Stomach smooth muscle (tissue), 2 donors: ENCODE measurements at regions not wholly inside any gene's neighbourhood (a gene's known extent, or its start where the extent isn't known, plus 50 kb on each side); places are given as distances from the start of the nearest gene placed in this dataset.
"Not testable (repeated sequence)": the region's sequence is repeated elsewhere in the genome, so short reads cannot be mapped to it uniquely, and the experiment has no call there.

ENCODE experiments used
- H3K27ac ChIP-seq: one replicate; pipeline ENCODE4 v1.7.0; 2013; ENCODE audit warnings: mild to moderate bottlenecking, low read length, inconsistent platforms
- H3K27me3 ChIP-seq, 2 donors: one replicate each; pipeline ENCODE4 v1.7.0; 2013; ENCODE audit warnings: low read length in 2 of 2; ENCODE audit not compliant: insufficient read depth in 2 of 2, control insufficient read depth in 1 of 2
- H3K36me3 ChIP-seq, 2 donors: one replicate each; pipeline ENCODE4 v1.7.0; 2013; ENCODE audit warnings: low read length in 2 of 2; ENCODE audit not compliant: control insufficient read depth in 2 of 2, insufficient read depth in 2 of 2
- H3K4me1 ChIP-seq: one replicate; pipeline ENCODE4 v1.7.0; 2013; ENCODE audit warnings: low read length; ENCODE audit not compliant: control insufficient read depth, insufficient read depth
- H3K4me3 ChIP-seq, 2 donors: one replicate each; pipeline ENCODE4 v1.7.0; 2013; ENCODE audit warnings: low read length in 2 of 2
- H3K9ac ChIP-seq, 2 donors: one replicate each; pipeline ENCODE4 v1.7.0; 2013; ENCODE audit warnings: low read length in 2 of 2, mild to moderate bottlenecking in 1 of 2
- H3K9me3 ChIP-seq, 2 donors: one replicate each; pipeline ENCODE4 v1.7.0; 2013; ENCODE audit warnings: low read length in 2 of 2; ENCODE audit not compliant: control insufficient read depth in 2 of 2
- donor health status: healthy.
- donor health status: Pancreatic carcinoma.

DNA sequence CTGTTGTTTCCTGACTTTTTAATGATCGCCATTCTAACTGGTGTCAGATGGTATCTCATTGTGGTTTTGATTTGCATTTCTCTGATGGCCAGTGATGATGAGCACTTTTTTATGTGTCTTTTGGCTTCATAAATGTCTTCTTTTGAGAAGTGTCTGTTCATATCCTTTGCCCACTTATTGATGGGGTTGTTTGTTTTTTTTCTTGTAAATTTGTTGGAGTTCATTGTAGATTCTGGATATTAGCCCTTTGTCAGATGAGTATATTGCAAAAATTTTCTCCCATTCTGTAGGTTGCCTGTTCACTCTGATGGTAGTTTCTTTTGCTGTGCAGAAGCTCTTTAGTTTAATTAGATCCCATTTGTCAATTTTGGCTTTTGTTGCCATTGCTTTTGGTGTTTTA, 1378.7 kb downstream of the FSCB start:
- H3K36me3 ChIP-seq, H3K4me1 ChIP-seq, H3K9me3 ChIP-seq, H3K9ac ChIP-seq, H3K4me3 ChIP-seq, H3K27me3 ChIP-seq, H3K27ac ChIP-seq: not testable (repeated sequence)

DNA sequence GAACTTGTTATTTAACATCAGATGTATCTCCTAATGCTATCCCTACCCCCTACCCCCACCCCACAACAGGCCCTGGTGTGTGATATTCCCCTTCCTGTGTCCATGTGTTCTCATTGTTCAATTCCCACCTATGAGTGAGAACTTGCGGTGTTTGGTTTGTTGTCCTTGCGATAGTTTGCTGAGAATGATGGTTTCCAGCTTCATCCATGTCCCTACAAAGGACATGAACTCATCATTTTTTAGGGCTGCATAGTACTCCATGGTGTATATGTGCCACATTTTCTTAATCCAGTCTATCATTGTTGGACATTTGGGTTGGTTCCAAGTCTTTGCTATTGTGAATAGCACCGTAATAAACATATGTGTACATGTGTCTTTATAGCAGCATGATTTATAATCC, 1379.2 kb downstream of the FSCB start:
- not testable (repeated sequence) for H3K9me3 ChIP-seq, H3K9ac ChIP-seq, H3K4me1 ChIP-seq

DNA sequence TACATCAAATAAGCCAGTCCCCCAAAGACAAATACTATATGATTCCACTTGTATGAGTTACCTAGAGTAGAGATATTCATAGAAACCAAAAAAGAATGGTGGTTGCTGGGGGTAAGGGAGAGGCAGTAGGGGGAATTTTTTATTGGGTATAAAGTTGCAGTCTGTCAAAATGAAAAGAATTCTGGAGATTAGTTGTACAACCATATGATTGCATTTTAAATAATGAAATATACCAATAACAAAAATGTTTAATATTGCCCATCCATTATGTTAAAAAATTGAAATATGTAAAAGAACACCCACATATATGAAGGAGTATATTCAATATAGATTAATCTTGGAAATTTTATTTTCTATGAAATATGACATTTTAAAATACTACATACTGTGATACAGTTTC, 1383.5 kb downstream of the FSCB start:
- no peaks in the 10 kb centered on the region for H3K27me3 ChIP-seq
- H3K4me3 ChIP-seq: no peak overlapping the region
- no peak overlapping the region for H3K27ac ChIP-seq
- H3K9ac ChIP-seq: no peak overlapping the region
- H3K9me3 ChIP-seq: no peaks in the 10 kb centered on the region
- H3K36me3 ChIP-seq: no peaks in the 10 kb centered on the region
- H3K4me1 ChIP-seq: no peaks in the 10 kb centered on the region

More for the DNA sequence above, 1379.2 kb downstream of the FSCB start:
- not testable (repeated sequence) for H3K4me3 ChIP-seq, H3K27ac ChIP-seq, H3K27me3 ChIP-seq, H3K36me3 ChIP-seq

DNA sequence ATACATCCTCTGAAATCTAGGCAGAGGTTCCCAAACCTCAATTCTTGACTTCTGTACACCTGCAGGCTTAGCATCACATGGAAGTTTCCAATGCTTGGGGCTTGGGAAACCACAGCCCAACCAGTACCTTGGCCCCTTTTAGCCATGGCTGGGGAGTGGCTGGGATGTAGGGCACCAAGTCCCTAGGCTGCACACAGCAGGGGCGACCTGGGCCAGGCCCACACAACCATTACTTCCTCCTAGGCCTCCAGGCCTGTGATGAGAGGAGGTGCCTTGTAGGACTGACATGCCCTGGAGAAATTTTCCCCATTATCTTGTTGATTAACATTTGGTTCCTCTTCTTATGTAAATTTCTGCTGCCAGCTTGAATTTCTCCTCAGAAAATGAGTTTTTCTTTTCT, 1387.4 kb downstream of the FSCB start:
- H3K4me3 ChIP-seq: no peak overlapping the region
- H3K9ac ChIP-seq: no peak overlapping the region
- no peaks in the 10 kb centered on the region for H3K9me3 ChIP-seq
- no peaks in the 10 kb centered on the region for H3K36me3 ChIP-seq
- H3K27ac ChIP-seq: no peak overlapping the region
- H3K4me1 ChIP-seq: no peaks in the 10 kb centered on the region
- H3K27me3 ChIP-seq: no peaks in the 10 kb centered on the region

DNA sequence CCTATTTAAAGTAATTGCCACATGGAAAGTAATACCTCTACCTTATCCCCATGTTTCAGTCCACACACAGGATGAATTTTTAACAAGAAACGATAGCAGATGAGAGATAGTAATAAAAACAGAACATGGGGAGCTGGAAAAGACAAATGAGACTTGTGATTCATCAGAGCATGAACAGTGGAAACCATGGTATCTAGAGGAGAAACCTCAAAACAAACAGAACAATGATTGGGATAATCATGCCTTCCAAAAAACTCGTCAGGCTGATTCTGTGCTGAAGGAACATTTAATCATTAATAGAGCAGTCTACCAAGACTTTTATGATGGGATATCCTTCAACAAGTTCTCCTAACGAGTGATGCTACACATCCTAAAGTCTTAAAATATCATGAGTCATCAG, 1390.7 kb downstream of the FSCB start:
- H3K27ac ChIP-seq: no peak overlapping the region
- no peaks in the 10 kb centered on the region for H3K4me1 ChIP-seq
- no peak overlapping the region for H3K4me3 ChIP-seq
- no peaks in the 10 kb centered on the region for H3K36me3 ChIP-seq
- H3K27me3 ChIP-seq: no peaks in the 10 kb centered on the region
- no peaks in the 10 kb centered on the region for H3K9me3 ChIP-seq
- H3K9ac ChIP-seq: no peak overlapping the region

DNA sequence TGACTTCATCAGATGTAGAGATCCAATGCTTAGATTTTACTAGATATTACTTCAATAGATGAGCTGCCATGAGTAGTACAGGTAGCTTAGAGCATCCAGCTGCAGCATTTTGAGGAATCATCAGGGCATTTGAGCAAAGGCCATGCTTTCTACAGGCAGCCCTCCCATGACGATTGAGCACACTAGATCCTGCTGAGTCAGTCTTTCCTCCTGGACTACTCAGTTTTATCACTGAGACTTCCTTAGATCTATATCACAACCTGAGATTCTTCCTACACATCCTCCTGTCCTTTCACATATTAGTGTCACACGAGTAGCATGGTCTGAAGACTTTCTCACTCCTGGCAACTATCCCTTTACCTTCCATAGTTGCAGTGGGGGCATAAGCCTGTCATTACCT, 1401.8 kb downstream of the FSCB start:
- H3K4me3 ChIP-seq: no peak overlapping the region
- H3K27ac ChIP-seq: no peak overlapping the region
- no peaks in the 10 kb centered on the region for H3K4me1 ChIP-seq

DNA sequence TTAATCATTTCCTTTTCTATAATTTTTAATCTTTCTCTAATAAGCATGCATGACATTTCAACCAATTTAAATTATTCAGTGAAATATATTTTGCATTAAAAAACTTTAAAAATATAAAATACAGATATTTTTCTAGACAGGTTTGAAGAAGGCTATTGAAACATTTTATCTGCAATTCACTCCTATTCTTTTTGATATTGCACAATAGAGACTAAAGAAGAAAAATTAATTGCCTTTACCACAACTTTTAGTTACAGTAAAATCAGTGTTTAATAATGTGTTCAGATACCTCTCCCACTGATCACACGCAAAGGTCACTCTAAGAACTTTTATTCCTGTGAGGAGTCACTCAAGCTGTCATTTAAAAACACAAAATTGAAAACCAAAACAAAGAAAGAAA, 1416.7 kb downstream of the FSCB start:
- Histone ChIP-seq H3K4me1 (no peaks in the 10 kb centered on the region), H3K9ac (no peak overlapping the region), H3K36me3 (no peaks in the 10 kb centered on the region), H3K9me3 (no peaks in the 10 kb centered on the region), H3K4me3 (no peak overlapping the region), H3K27ac (no peak overlapping the region), H3K27me3 (no peaks in the 10 kb centered on the region)

More for the DNA sequence above, 1401.8 kb downstream of the FSCB start:
- Histone ChIP-seq H3K27me3 (no peaks in the 10 kb centered on the region), H3K36me3 (no peaks in the 10 kb centered on the region), H3K9ac (no peak overlapping the region), H3K9me3 (peaks cover 0 to 2% of the 10 kb centered on the region in 2 donors)

DNA sequence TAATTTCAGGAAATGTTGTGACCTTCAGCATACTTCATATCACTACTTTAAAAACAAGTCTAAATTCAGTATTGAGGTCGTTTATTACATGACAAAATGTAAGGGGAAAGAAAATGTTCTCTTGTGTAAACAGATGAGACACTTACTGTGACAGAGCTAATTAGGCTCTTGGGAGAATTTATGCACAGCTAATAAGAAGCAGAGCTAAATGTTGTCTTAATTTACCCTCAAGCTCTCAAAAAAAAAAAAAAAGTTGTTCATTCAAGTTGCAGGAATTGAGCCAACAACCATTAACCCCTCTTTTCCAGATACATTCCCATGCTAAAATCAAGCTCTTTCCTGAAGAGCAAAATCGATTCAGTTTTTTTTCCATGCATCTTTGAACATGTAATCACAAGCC, 1419.4 kb downstream of the FSCB start:
- Histone ChIP-seq H3K27ac (no peak overlapping the region), H3K27me3 (no peaks in the 10 kb centered on the region), H3K4me1 (no peaks in the 10 kb centered on the region), H3K9ac (no peak overlapping the region), H3K36me3 (no peaks in the 10 kb centered on the region), H3K4me3 (no peak overlapping the region), H3K9me3 (peaks cover 0 to 4% of the 10 kb centered on the region in 2 donors)

DNA sequence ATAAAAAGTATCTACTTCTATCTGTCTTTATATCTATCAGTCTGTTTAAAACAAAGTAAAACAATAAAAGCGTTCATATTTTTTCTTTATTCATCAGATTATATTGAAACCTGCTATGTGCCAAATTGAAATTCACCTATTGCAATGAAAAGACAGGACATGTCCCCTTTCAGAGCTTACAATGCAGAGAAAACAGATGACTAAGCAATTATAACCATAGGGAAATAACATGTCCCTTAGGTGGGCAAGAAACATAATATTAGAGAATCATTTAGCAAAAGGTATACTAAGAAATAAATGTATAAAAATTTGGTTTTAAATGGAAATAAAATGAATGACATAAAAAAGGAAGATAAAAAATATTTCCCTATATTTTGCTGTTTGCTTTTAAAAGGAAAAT, 1421.3 kb downstream of the FSCB start:
- Histone ChIP-seq H3K36me3 (no peaks in the 10 kb centered on the region), H3K9me3 (peaks cover 0 to 4% of the 10 kb centered on the region in 2 donors), H3K4me3 (no peak overlapping the region), H3K4me1 (no peaks in the 10 kb centered on the region), H3K27me3 (no peaks in the 10 kb centered on the region), H3K27ac (no peak overlapping the region), H3K9ac (no peak overlapping the region)

DNA sequence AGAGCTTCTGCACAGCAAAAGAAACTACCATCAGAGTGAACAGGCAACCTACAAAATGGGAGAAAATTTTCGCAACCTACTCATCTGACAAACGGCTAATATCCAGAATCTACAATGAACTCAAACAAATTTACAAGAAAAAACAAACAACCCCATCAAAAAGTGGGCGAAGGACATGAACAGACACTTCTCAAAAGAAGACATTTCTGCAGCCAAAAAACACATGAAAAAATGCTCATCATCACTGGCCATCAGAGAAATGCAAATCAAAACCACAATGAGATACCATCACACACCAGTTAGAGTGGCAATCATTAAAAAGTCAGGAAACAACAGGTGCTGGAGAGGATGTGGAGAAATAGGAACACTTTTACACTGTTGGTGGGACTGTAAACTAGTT, 1439.7 kb downstream of the FSCB start:
- H3K4me3 ChIP-seq, H3K36me3 ChIP-seq, H3K9ac ChIP-seq, H3K4me1 ChIP-seq, H3K9me3 ChIP-seq, H3K27ac ChIP-seq, H3K27me3 ChIP-seq: not testable (repeated sequence)

DNA sequence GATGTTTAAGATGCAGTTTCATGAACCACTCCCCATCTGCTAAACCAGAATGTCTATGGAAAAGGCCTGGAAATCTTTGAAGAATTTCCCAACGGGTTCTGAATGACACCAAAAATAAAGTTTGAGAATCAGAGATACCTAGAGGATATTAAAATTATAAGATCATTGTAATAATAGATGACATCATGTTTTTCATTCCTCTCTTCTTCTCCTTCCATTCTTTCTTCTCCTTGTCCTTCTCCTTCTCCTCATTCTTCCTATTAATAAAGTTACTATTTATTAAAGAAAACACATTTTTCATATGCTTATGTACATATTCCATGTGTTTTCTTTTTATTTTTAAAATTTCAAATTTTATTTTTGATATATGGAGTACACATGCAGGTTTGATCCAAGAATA, 1449.4 kb downstream of the LRFN5 start:
- H3K36me3 ChIP-seq: no peaks in the 10 kb centered on the region
- H3K9me3 ChIP-seq: no peaks in the 10 kb centered on the region
- no peak overlapping the region for H3K4me3 ChIP-seq
- no peak overlapping the region for H3K9ac ChIP-seq
- no peaks in the 10 kb centered on the region for H3K4me1 ChIP-seq
- H3K27ac ChIP-seq: no peak overlapping the region
- no peaks in the 10 kb centered on the region for H3K27me3 ChIP-seq

DNA sequence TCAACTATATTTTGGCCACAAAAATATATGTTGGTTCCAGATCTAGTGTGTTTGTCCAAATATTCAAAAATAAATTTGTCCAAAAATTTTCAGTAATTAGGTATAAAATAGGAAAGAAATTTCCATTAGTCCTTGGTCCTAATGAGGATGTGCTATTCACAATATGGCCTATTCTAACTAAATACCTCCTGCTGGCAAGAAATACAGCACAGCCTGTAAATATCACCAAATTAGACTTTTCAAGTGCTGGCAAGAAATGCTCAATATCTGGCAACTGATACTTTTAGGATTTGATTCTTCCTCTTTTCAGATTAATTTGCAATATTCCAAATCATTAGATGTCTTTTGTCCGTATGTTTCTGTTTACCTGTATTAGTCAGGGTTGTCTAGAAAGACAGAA, 1446.2 kb downstream of the LRFN5 start:
- Histone ChIP-seq H3K9ac (no peak overlapping the region), H3K27me3 (no peaks in the 10 kb centered on the region), H3K4me1 (no peaks in the 10 kb centered on the region), H3K27ac (no peak overlapping the region), H3K9me3 (no peaks in the 10 kb centered on the region), H3K36me3 (no peaks in the 10 kb centered on the region), H3K4me3 (no peak overlapping the region)
